Esophagus muscularis mucosa (tissue), 4 donors: ENCODE measurements at regions not wholly inside any gene's neighbourhood (a gene's known extent, or its start where the extent isn't known, plus 50 kb on each side); places are given as distances from the start of the nearest gene placed in this dataset.

Experiments used
- DNase-seq: peaks from one replicate; pipeline ENCODE4 v3.0.0-alpha.2; 2017; ENCODE audit errors: extremely low spot score
- H3K27ac ChIP-seq, 4 donors: fragments of 200-600 bp; sonication (generic); replicated peaks in 1 of 4; 1 replicate in 3 of 4; 2 replicates in 1 of 4; pipeline ENCODE4 v1.5.1; 2016 to 2019; ENCODE audit warnings: mild to moderate bottlenecking in 1 of 4
- H3K27me3 ChIP-seq, 4 donors: fragments of 200-600 bp; sonication (generic); one replicate each; pipeline versions ENCODE4 v1.5.1 to v1.6.0; 2016 to 2019
- H3K36me3 ChIP-seq, 4 donors: fragments of 200-600 bp; sonication (generic); one replicate each; pipeline ENCODE4 v1.5.1; 2016 to 2019
- H3K4me1 ChIP-seq, 4 donors: fragments of 200-600 bp; sonication (generic); one replicate each; pipeline ENCODE4 v1.5.1; 2016 to 2019
- H3K4me3 ChIP-seq, 4 donors: fragments of 200-600 bp; sonication (generic); 1 replicate in 2 of 4; 2 replicates in 2 of 4; pipeline ENCODE4 v1.5.1; 2016 to 2019; ENCODE audit warnings: mild to moderate bottlenecking in 4 of 4, moderate library complexity in 1 of 4
- H3K9me3 ChIP-seq, 4 donors: fragments of 200-600 bp; sonication (generic); 1 replicate in 3 of 4; 2 replicates in 1 of 4; pipeline ENCODE4 v1.5.1; 2016 to 2019
- CTCF ChIP-seq, 3 experiments: fragments of 200-600 bp in 2 of 3; fragments of 450-650 bp in 1 of 3; sonication (generic) in 2 of 3; IDR thresholded peaks; one replicate each; pipeline ENCODE4 v1.5.1; 2017 to 2019; ENCODE audit warnings: antibody characterized with exemption in 3 of 3, mild to moderate bottlenecking in 2 of 3, moderate library complexity in 1 of 3
- EP300 ChIP-seq: sonication (generic); formaldehyde crosslinking; IDR thresholded peaks from one replicate; pipeline ENCODE4 v1.6.1; 2017; ENCODE audit warnings: antibody characterized with exemption
- POLR2A ChIP-seq: fragments of 450-650 bp; IDR thresholded peaks from one replicate; pipeline ENCODE4 v1.6.1; 2017; ENCODE audit warnings: antibody characterized with exemption, moderate library complexity, mild to moderate bottlenecking, low read depth
- POLR2AphosphoS5 ChIP-seq, 2 donors: sonication (generic); formaldehyde crosslinking; IDR thresholded peaks; one replicate each; pipeline ENCODE4 v1.6.1; 2017; ENCODE audit warnings: antibody characterized with exemption in 2 of 2
- whole genome bisulfite sequencing: methylation state at CpG from one replicate; pipeline ENCODE4 v1.1.5; 2018; 5-methylcytosine and 5-hydroxymethylcytosine counted together
- intact Hi-C: fragments of 100-400 bp; cut with DNase I; formaldehyde crosslinking; loops from one replicate; pipeline ENCODE4 v1.15.1; 2023

DNA sequence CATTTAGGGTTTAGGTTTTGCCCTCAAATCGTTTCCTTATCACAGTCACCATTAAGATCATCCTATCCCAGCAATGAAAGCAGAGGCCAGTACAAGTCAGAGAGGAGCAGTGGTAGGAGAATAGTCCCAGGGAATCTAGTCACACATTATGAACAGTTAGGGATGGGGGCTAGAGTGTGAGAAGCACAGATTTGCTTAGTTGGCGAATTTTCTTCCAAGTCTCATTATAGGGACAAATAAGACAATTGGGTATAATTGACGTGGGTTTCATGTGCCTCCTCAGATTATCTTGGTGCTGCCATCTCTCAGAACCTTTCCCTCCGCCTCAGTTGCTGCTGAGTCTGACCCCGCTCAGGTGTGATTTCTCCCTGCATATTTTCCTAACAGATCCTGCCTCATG, 407.1 kb downstream of the SQOR start:
- intact Hi-C loops: no loop called here
- Histone ChIP-seq H3K4me3 (no peak overlapping the region), H3K36me3 (no peaks in the 10 kb centered on the region)

DNA sequence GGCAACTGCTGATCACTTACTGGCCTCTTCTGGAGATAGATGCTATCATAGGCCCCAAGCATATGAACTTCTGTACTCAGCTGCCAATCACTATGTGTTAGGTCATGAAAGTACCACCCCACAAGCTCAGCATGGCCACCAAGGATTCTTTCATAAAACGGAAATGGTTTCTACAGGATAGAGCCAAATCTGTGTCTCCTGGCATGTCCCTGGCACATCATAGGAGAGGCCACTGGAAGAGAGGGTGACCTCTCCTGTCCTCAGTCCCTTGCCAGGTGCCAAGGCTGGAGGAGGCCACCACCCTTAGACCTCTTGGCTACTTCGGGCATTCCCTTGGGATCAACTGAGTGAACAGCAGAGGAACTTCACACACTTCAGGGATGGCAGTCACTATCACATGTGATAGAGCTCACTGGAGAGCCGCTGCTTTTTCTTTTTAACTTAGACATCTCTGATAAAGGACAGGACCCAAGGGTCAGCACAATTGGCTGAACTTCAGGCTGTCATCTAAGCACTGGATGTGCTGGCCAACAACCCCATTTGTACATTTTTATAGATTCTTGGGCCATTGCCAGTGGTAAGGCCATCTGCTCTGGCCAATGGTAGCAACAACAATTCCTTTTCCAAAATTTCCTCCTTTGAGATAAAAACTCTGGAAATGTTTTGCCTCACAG, 425.2 kb downstream of the SQOR start:
- Histone ChIP-seq H3K36me3 (no peaks in the 10 kb centered on the region), H3K4me1 (no peaks in the 10 kb centered on the region), H3K27ac (no peak overlapping the region), H3K27me3 (no peaks in the 10 kb centered on the region), H3K4me3 (no peak overlapping the region), H3K9me3 (no peaks in the 10 kb centered on the region)
- intact Hi-C loops: no loop called here
- 58% methylated on average over 2 of the region's 3 CpGs for WGBS
- TF ChIP-seq CTCF (IDR thresholded peaks at IDR 0.05) (no peak), POLR2A (no peak), EP300 (no peak), POLR2AphosphoS5 (IDR thresholded peaks at IDR 0.05) (no peak)
- DNase-seq: no peak

More for the DNA sequence above, 407.1 kb downstream of the SQOR start:
- no peak for TF ChIP-seq EP300
- TF ChIP-seq CTCF (IDR thresholded peaks at IDR 0.05): no peak
- no peak for TF ChIP-seq POLR2AphosphoS5 (IDR thresholded peaks at IDR 0.05)
- TF ChIP-seq POLR2A: no peak
- Histone ChIP-seq H3K9me3 (no peaks in the 10 kb centered on the region), H3K4me1 (no peaks in the 10 kb centered on the region), H3K27me3 (no peaks in the 10 kb centered on the region), H3K27ac (no peak overlapping the region)
- DNase-seq: no peak
- WGBS: 89% methylated on average over 5 of the region's 5 CpGs

- intact Hi-C loops: no loop called here
- H3K27me3 ChIP-seq: no peaks in the 10 kb centered on the region
- 90% methylated on average over 5 of the region's 5 CpGs for WGBS
Measured at GRCh38 chr15:46061002-46061401, 426.2 kb downstream of the SQOR start.

DNA sequence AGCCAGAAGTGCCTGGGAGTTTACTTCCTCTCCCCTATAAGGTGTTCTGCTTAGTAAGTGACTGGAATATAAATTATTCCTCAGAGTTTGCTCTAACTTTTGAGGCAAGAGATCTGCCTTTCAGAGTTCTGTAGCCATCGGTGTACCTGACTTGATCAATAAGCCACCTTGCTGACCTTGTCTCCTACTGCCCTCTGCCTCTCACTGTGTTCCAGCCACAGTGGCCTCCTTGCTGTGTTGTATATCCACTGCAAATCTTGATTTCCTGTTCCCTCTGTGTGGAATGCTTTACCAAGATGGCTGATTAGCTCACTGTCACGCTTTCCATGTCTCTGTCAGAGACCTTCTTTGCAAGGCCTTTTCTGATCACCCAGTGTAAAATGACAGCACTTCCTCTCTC, 442.4 kb downstream of the SQOR start:
- DNase-seq: no peak
- no peak overlapping the region for H3K27ac ChIP-seq
- intact Hi-C loops: no loop called here
- H3K4me3 ChIP-seq: no peak overlapping the region
- H3K9me3 ChIP-seq: no peaks in the 10 kb centered on the region
- 72% methylated on average over 2 of the region's 2 CpGs for WGBS
- H3K36me3 ChIP-seq: no peaks in the 10 kb centered on the region
- H3K4me1 ChIP-seq: peaks cover 0 to 12% (median 9%) of the 10 kb centered on the region in 4 donors
- TF ChIP-seq POLR2AphosphoS5 (IDR thresholded peaks at IDR 0.05) (no peak), CTCF (IDR thresholded peaks at IDR 0.05) (no peak), POLR2A (no peak), EP300 (no peak)
- no peaks in the 10 kb centered on the region for H3K27me3 ChIP-seq

More at GRCh38 chr15:46061002-46061401, 426.2 kb downstream of the SQOR start:
- H3K4me1 ChIP-seq: no peaks in the 10 kb centered on the region
- no peak for TF ChIP-seq POLR2A
- TF ChIP-seq EP300: no peak
- no peak for TF ChIP-seq CTCF (IDR thresholded peaks at IDR 0.05)
- TF ChIP-seq POLR2AphosphoS5 (IDR thresholded peaks at IDR 0.05): no peak
- DNase-seq: no peak
- H3K36me3 ChIP-seq: no peaks in the 10 kb centered on the region
- H3K27ac ChIP-seq: no peak overlapping the region
- H3K4me3 ChIP-seq: no peak overlapping the region
- H3K9me3 ChIP-seq: no peaks in the 10 kb centered on the region

- Histone ChIP-seq H3K4me3 (no peak overlapping the region), H3K4me1 (peaks cover 0 to 12% (median 9%) of the 10 kb centered on the region in 4 donors), H3K36me3 (no peaks in the 10 kb centered on the region), H3K9me3 (no peaks in the 10 kb centered on the region), H3K27ac (no peak overlapping the region), H3K27me3 (no peaks in the 10 kb centered on the region)
- DNase-seq: no peak
- intact Hi-C loops: no loop called here
- TF ChIP-seq POLR2A (no peak), EP300 (no peak), CTCF (IDR thresholded peaks at IDR 0.05) (no peak), POLR2AphosphoS5 (IDR thresholded peaks at IDR 0.05) (no peak)
- WGBS: 94% methylated on average over 3 of the region's 3 CpGs
Measured at GRCh38 chr15:46079046-46079445, 444.2 kb downstream of the SQOR start.
